Testis (tissue), 2 donors: ENCODE measurements at regions not wholly inside any gene's neighbourhood (a gene's known extent, or its start where the extent isn't known, plus 50 kb on each side); places are given as distances from the start of the nearest gene placed in this dataset.

ENCODE experiments used
- CTCF ChIP-seq, 3 experiments: fragments of 450-650 bp in 2 of 3; fragments of 200-600 bp in 1 of 3; sonication (generic) in 1 of 3; IDR thresholded peaks; one replicate each; pipeline ENCODE4 v1.5.1; 2016 to 2019; ENCODE audit warnings: antibody characterized with exemption in 3 of 3, mild to moderate bottlenecking in 2 of 3, moderate library complexity in 1 of 3
- POLR2A ChIP-seq: fragments of 450-650 bp; IDR thresholded peaks from one replicate; pipeline ENCODE4 v1.6.1; 2017; ENCODE audit warnings: antibody characterized with exemption, mild to moderate bottlenecking, moderate library complexity

- TF ChIP-seq CTCF (IDR thresholded peaks at IDR 0.05), result no peak
- TF ChIP-seq POLR2A, result no peak
These were observed 152.6 kb downstream of the ZNF281 start for GRCh38 chr1:200257235-200257634.
